GM08714 (cell line): ENCODE measurements at regions not wholly inside any gene's neighbourhood (a gene's known extent, or its start where the extent isn't known, plus 50 kb on each side); places are given as distances from the start of the nearest gene placed in this dataset.

Source experiments
- H3K4me3 ChIP-seq: fragments of 200-500 bp; sonication (Bioruptor generic); 2 replicates; pipeline ENCODE4 v1.5.1; 2014; ENCODE audit warnings: mild to moderate bottlenecking, low read length, inconsistent platforms
- ZNF274 ChIP-seq: IDR thresholded peaks from 2 replicates; pipeline ENCODE4 v1.6.1; 2012; ENCODE audit warnings: mild to moderate bottlenecking, low read depth, low read length

- no peak for TF ChIP-seq ZNF274
- no peak overlapping the region for H3K4me3 ChIP-seq
Observed at GRCh38 chr11:128407962-128408361, 179.4 kb downstream of the ETS1 start.

- H3K4me3 ChIP-seq: no peak overlapping the region
- no peak for TF ChIP-seq ZNF274
Observed at GRCh38 chr11:128405714-128406662, 181.4 kb downstream of the ETS1 start.

- TF ChIP-seq ZNF274: no peak
- H3K4me3 ChIP-seq: no peak overlapping the region
Observed at GRCh38 chr11:128405112-128405511, 182.2 kb downstream of the ETS1 start.

- no peak for TF ChIP-seq ZNF274
- no peak overlapping the region for H3K4me3 ChIP-seq
Observed at GRCh38 chr11:128404437-128404836, 182.9 kb downstream of the ETS1 start.

- H3K4me3 ChIP-seq: no peak overlapping the region
- TF ChIP-seq ZNF274: no peak
Observed at GRCh38 chr11:128400382-128401203, 186.8 kb downstream of the ETS1 start.

GRCh38 chr11:128399251-128400121 lies 187.9 kb downstream of the ETS1 start:
- no peak overlapping the region for H3K4me3 ChIP-seq
- no peak for TF ChIP-seq ZNF274

- TF ChIP-seq ZNF274: no peak
- H3K4me3 ChIP-seq: no peak overlapping the region
Observed at GRCh38 chr11:128398517-128399250, 188.7 kb downstream of the ETS1 start.

GRCh38 chr11:128397362-128397761 lies 190.0 kb downstream of the ETS1 start:
- H3K4me3 ChIP-seq: no peak overlapping the region
- no peak for TF ChIP-seq ZNF274

GRCh38 chr11:128394431-128395089 lies 192.8 kb downstream of the ETS1 start:
- H3K4me3 ChIP-seq: no peak overlapping the region
- TF ChIP-seq ZNF274: no peak

- no peak for TF ChIP-seq ZNF274
- no peak overlapping the region for H3K4me3 ChIP-seq
Observed at GRCh38 chr11:128392259-128392658, 195.1 kb downstream of the ETS1 start.

GRCh38 chr11:128391811-128392210 lies 195.5 kb downstream of the ETS1 start:
- no peak for TF ChIP-seq ZNF274
- no peak overlapping the region for H3K4me3 ChIP-seq

- no peak overlapping the region for H3K4me3 ChIP-seq
- no peak for TF ChIP-seq ZNF274
Observed at GRCh38 chr11:128390246-128390645, 197.1 kb downstream of the ETS1 start.

- no peak for TF ChIP-seq ZNF274
- no peak overlapping the region for H3K4me3 ChIP-seq
Observed at GRCh38 chr11:128389461-128389976, 197.8 kb downstream of the ETS1 start.
